GM12878 (cell line): ENCODE measurements at regions not wholly inside any gene's neighbourhood (a gene's known extent, or its start where the extent isn't known, plus 50 kb on each side); places are given as distances from the start of the nearest gene placed in this dataset.

Source experiments
- CTCF ChIP-seq, 3 experiments: IDR thresholded peaks in 2 of 3; conservative IDR thresholded peaks in 1 of 3; 2 replicates each; pipeline ENCODE4 v1.5.1; 2011; ENCODE audit warnings: low read depth in 3 of 3, low read length in 3 of 3, mild to moderate bottlenecking in 3 of 3, control low read depth in 2 of 3, moderate library complexity in 2 of 3, inconsistent platforms in 1 of 3, mixed read lengths in 1 of 3; ENCODE audit not compliant: control insufficient read depth in 2 of 3, insufficient read depth in 1 of 3; ENCODE audit errors: extremely low read depth in 1 of 3
- DPF2 ChIP-seq: fragments of 450-650 bp; IDR thresholded peaks from 2 replicates; pipeline ENCODE4 v1.6.1; 2017; ENCODE audit warnings: mild to moderate bottlenecking
- GABPA ChIP-seq: IDR thresholded peaks from 2 replicates; pipeline ENCODE4 v1.6.1; 2014; ENCODE audit warnings: antibody characterized with exemption, low read depth, mild to moderate bottlenecking, inconsistent platforms
- PBX3 ChIP-seq: IDR thresholded peaks from 2 replicates; pipeline ENCODE4 v1.6.1; 2011; ENCODE audit warnings: mild to moderate bottlenecking, low read depth, low read length, moderate library complexity; ENCODE audit not compliant: insufficient replicate concordance
- PML ChIP-seq: IDR thresholded peaks from 2 replicates; pipeline ENCODE4 v1.6.1; 2012; ENCODE audit warnings: low read length, inconsistent platforms
- POLR2A ChIP-seq: IDR thresholded peaks from 2 replicates; pipeline ENCODE4 v1.6.1; 2011; ENCODE audit warnings: low read depth, mild to moderate bottlenecking, low read length
- POLR2AphosphoS5 ChIP-seq: IDR thresholded peaks from 2 replicates; pipeline ENCODE4 v1.6.1; 2011; ENCODE audit warnings: mild to moderate bottlenecking, low read length, inconsistent platforms
- REST ChIP-seq: IDR thresholded peaks from 2 replicates; pipeline ENCODE4 v1.6.1; 2012; ENCODE audit warnings: mild to moderate bottlenecking, low read depth, low read length
- SIN3A ChIP-seq: IDR thresholded peaks from 2 replicates; pipeline ENCODE4 v1.6.1; 2012; ENCODE audit warnings: low read depth, low read length, improper control_type of control experiment
- SPI1 ChIP-seq: IDR thresholded peaks from 2 replicates; pipeline ENCODE4 v1.6.1; 2011; ENCODE audit warnings: low read depth, mild to moderate bottlenecking, low read length, moderate library complexity, borderline replicate concordance; ENCODE audit not compliant: insufficient read depth
- TAF1 ChIP-seq: IDR thresholded peaks from 2 replicates; pipeline ENCODE4 v1.6.1; 2011; ENCODE audit warnings: mild to moderate bottlenecking, low read depth, low read length, borderline replicate concordance
- TF ChIP-seq, protein P1 (sequence below): IDR thresholded peaks from 2 replicates; pipeline ENCODE4 v1.6.1; 2012; ENCODE audit warnings: low read depth, low read length, improper control_type of control experiment
- TF ChIP-seq, protein P2 (sequence below): IDR thresholded peaks from 2 replicates; pipeline ENCODE4 v1.6.1; 2011; ENCODE audit warnings: borderline replicate concordance, low read depth, mild to moderate bottlenecking, moderate library complexity, low read length; ENCODE audit not compliant: insufficient read depth, poor library complexity, severe bottlenecking

DNA sequence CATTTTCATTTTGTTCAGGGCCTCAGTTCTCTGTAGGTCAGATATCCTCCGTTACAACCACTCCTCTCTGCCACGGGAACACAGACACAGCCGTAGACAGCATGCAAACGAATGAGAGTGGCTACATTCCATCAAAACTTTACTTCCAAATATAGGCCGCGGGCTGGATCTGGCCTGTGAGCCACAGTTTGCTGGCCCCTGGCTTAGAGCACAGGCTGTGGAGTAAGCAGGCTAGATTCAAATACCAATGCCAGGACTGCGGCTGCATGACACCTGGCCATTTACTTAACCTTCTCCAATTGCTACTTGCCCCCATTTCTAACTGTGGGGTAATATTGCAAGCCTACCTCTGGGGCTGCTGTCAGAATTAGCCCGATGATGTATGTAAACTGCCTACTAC, 325.8 kb upstream of the POU3F3 start:
- no peak for TF ChIP-seq CTCF (IDR thresholded peaks at IDR 0.05 in 2 of 3, conservative IDR thresholded peaks at IDR 0.05 in 1 of 3; ENCODE audit: control insufficient read depth in 2 of 3, extremely low read depth in 1 of 3, insufficient read depth in 1 of 3, low read depth in 3 of 3, low read length in 3 of 3)
- TF ChIP-seq, protein P1, sequence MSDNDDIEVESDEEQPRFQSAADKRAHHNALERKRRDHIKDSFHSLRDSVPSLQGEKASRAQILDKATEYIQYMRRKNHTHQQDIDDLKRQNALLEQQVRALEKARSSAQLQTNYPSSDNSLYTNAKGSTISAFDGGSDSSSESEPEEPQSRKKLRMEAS, result no peak
- no peak for TF ChIP-seq PBX3
- no peak for TF ChIP-seq POLR2AphosphoS5
- TF ChIP-seq DPF2, result no peak
- TF ChIP-seq SPI1, result no peak
- no peak for TF ChIP-seq TAF1
- TF ChIP-seq POLR2A, result no peak
- no peak for TF ChIP-seq REST
- no peak for TF ChIP-seq PML
- no peak for TF ChIP-seq GABPA
- no peak for TF ChIP-seq SIN3A
- TF ChIP-seq, protein P2, sequence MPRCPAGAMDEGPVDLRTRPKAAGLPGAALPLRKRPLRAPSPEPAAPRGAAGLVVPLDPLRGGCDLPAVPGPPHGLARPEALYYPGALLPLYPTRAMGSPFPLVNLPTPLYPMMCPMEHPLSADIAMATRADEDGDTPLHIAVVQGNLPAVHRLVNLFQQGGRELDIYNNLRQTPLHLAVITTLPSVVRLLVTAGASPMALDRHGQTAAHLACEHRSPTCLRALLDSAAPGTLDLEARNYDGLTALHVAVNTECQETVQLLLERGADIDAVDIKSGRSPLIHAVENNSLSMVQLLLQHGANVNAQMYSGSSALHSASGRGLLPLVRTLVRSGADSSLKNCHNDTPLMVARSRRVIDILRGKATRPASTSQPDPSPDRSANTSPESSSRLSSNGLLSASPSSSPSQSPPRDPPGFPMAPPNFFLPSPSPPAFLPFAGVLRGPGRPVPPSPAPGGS, result no peak
